ENCODE measurements at regions not wholly inside any gene's neighbourhood (a gene's known extent, or its start where the extent isn't known, plus 50 kb on each side); places are given as distances from the start of the nearest gene placed in this dataset.

DNA sequence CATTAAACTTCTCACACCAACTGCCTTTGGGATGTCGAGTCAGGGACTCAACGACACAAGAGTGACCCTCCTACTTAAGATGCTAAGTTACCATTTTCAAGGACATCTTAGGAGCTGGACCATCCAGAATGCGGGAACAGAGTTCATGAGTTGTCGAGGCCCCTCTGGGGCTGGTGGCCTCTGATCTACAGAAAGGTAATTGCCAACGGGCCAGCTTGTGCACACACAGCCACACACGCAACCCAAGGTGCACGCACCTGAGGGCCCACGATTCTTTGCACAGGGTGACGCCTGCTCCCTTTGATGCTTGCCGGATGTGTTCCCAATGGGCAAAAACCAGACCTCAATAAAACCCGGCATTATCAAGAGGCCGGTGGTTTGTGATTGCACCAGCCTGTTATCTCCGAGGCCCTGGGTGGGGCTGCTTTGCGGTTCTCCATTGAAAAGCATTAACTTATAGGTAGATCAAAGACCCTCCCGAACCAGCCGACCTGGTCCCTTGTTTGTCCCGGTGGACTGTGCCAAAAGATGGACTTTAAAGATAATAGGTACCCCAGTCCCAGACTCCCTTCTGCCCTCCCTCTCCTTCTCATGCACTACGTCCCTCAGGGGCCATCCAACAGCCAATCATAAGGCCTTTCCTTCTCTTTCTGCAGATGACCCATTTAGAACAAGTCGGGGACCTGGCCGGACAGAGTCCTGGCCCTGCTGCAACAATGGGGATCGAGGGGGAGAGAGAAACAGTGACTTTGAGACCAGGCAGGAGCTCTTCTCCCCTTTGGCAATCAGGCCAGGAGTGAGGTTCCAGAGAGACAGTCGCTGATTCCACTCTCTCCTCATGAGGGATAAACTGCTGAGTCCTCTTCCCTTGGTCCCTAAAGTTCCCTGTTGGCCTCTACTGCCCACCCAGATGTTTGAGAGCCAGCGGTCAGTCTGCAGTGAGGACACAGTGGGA, 292.5 kb downstream of the SOX9 start:
- TF ChIP-seq POLR2A (IDR thresholded peaks at IDR 0.05) (no peak), POLR2AphosphoS5 (IDR thresholded peaks at IDR 0.05; ENCODE audit: insufficient read depth in 1 of 2, low read depth in 1 of 2) (no peak)
- TF ChIP-seq, protein P1, sequence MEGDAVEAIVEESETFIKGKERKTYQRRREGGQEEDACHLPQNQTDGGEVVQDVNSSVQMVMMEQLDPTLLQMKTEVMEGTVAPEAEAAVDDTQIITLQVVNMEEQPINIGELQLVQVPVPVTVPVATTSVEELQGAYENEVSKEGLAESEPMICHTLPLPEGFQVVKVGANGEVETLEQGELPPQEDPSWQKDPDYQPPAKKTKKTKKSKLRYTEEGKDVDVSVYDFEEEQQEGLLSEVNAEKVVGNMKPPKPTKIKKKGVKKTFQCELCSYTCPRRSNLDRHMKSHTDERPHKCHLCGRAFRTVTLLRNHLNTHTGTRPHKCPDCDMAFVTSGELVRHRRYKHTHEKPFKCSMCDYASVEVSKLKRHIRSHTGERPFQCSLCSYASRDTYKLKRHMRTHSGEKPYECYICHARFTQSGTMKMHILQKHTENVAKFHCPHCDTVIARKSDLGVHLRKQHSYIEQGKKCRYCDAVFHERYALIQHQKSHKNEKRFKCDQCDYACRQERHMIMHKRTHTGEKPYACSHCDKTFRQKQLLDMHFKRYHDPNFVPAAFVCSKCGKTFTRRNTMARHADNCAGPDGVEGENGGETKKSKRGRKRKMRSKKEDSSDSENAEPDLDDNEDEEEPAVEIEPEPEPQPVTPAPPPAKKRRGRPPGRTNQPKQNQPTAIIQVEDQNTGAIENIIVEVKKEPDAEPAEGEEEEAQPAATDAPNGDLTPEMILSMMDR (IDR thresholded peaks at IDR 0.05): no peak

Data from vagina (tissue), 2 donors.